ELR (cell line): ENCODE measurements at regions not wholly inside any gene's neighbourhood (a gene's known extent, or its start where the extent isn't known, plus 50 kb on each side); places are given as distances from the start of the nearest gene placed in this dataset.

Experiments used
- DNase-seq: peaks from one replicate; pipeline ENCODE4 v3.0.0-alpha.2; 2015; ENCODE audit warnings: low read depth

GRCh38 chr6:165986311-165986913 is 181.2 kb downstream of the TBXT start:
- DNase-seq, result no peak

- DNase-seq, result no peak
Measured at GRCh38 chr6:165985806-165986299, 181.8 kb downstream of the TBXT start.

DNA sequence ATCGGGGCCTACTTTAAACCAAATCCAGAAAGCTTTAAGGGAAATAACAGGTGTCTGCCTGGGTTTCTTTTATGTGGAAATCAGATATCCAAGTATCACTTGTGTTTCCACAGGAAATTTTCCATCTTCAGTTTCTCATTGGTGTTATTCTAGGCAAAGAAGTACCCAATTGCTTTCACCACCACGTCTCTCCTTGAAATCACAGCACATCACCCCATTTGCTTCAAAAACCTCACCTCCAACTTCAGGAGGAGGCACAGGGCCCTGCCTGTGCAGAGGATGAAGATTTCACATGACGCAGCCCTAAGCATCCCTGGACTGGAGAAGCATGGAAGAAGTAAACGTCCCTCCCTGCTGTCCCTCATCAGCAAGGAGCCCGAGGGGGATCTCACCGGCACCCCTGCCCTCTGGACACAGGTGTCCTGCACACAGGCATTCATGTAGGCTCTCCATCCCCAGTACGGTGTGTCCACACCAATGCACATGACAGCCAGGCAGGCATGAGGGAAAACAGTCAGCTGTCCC is 182.3 kb downstream of the TBXT start:
- DNase-seq, result no peak

- DNase-seq, result no peak
Measured at GRCh38 chr6:165984729-165985275, 182.8 kb downstream of the TBXT start.

DNA sequence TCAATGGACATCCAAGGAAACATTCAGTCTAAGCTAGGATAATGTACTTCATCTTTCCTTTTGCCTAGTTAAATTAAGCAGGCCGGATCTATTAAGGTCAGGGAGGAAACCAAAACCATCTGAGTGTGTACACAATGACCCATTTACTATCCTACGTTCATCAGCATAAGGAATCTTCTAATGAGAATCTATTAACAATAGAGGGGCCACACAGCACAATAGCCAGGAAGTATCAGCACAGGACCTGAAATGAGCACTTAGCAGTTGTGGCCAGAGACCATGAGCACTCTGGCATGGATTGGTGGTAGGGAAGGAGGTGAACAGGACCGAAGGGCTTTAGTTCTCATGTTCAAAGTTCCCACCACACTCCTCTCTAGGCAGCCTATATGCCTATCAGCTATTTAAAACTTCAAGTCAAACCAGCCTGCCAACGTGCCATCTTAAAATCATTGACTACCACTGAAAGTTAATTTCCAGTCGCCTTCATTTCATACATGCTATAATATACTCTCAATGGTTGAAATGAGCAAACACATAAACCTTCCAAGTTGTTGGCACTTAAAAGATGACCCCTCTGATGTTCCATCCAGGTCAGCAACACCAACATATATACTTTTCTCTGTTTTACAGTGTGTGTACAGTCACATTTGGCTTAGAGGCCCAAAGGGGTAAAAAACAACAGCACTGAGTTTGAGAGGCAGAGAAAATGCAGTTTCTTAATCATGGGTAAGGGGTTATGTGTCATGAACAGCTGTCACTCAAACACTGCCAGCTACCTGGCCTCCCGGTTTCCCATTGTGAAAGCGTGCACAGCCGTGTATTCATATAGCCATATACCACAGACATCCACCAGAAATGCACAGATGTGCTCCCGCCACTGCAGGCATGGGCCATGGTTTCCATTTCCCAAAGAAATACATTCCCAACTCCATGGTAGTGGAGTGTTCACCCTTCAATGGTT is 184.3 kb downstream of the TBXT start:
- DNase-seq, result no peak

- no peak for DNase-seq
Measured at GRCh38 chr6:165978476-165978875, 189.2 kb downstream of the TBXT start.

- no peak for DNase-seq
Measured at GRCh38 chr6:165976684-165977083, 191.0 kb downstream of the TBXT start.

GRCh38 chr6:165974817-165975216 is 192.8 kb downstream of the TBXT start:
- no peak for DNase-seq

DNA sequence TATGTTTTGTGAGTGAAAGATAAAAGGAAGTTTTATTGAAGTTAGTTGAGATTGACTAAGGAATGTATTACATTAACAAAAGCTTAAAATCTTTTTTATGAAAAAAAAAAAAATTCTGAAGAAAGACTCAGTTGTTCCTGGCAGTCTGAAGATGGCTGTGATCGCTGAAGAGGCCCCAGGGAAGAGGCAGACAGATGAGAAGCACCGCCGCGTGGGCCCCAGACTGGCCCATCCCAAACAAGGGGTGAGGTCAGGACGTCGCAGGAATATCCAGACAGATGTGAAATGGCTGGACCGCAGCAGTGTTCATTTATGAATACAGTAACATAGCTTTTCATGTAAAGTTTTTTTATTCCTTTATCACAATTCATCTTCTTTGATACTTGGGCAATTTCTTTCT is 194.2 kb downstream of the TBXT start:
- DNase-seq, result no peak

- no peak for DNase-seq
Measured at GRCh38 chr6:165972139-165972802, 195.4 kb downstream of the TBXT start.

DNA sequence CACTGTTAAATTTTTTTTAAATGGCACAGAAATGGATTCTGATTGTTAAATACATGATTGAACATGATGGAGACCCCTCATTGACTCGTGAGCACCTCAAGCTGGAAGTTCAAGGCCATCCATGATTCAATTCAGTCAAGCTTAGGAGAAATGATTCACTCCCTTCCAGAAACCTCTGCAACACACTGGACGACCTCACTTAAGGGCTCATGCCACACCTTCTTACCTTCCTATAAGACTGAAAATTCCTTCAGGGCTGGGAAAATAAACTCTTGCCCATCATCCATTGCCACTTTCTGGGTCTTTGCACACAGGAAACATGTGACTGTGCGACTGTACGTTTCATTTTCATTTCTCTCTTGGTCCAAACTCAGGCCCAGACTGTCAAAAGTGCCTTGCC is 196.4 kb downstream of the TBXT start:
- DNase-seq, result no peak

DNA sequence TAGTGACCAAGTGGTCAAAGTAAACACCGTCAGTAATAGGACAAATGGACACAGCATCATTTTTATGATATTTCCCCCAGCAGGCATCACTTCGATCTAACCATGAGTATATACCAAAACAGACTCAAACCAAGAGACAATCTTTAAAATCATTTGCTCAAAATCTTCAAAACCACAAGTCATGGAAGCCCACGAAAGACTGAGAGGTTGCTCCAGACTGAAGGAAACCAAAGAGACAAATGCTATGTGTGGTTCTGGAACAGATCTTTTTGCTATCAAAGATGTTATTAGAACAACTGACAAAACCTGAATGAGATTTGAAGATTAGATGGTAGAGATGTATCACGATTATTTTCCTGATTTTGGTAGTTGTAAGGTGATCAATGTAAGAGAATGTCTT is 197.7 kb downstream of the TBXT start:
- no peak for DNase-seq

GRCh38 chr6:165969184-165969583 is 198.5 kb downstream of the TBXT start:
- DNase-seq, result no peak

GRCh38 chr6:165968408-165968807 is 199.2 kb downstream of the TBXT start:
- peak; percentile 10 for DNase-seq

- peak; percentile 38 for DNase-seq
Measured at GRCh38 chr6:165967810-165968407, 199.7 kb downstream of the TBXT start.

GRCh38 chr6:165963750-165964149 is 203.9 kb downstream of the TBXT start:
- no peak for DNase-seq

DNA sequence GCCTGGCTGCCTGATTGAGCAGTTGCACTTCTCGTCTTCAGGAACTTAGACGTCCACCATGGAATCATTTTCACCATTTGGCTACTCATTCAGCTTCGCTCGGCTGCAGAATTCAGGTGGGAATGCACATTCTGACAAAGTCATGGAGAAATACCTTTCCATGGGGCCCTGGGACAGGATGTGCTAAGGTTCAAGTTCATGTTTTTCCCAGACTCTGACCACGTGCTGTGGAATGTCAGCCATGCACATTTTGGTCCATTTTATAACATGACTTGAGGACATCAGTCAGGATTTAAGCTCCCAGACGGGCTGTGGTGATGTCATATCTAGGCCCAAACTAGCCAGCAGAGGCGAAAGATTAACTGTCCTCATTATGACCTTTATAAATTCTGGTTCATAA is 205.3 kb downstream of the TBXT start:
- DNase-seq, result no peak

DNA sequence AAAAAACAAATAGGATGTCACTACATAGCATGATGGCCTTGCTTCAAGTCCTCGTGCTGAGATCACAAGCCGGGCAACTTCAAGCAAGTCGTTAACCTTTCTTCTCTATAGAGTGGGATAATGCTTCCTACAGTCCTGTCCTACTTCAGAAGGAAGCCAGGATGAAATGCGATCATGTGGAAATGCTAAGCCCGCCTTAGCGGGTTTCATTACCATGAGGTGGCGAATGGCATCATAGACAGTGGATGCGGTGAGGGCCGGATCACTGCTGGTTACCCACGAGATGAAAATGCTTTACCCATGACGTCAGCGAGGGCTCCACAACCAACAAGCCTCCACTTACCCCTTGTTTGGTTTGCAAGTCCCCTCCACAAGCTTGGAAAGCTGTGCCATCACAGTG is 206.4 kb downstream of the TBXT start:
- no peak for DNase-seq

DNA sequence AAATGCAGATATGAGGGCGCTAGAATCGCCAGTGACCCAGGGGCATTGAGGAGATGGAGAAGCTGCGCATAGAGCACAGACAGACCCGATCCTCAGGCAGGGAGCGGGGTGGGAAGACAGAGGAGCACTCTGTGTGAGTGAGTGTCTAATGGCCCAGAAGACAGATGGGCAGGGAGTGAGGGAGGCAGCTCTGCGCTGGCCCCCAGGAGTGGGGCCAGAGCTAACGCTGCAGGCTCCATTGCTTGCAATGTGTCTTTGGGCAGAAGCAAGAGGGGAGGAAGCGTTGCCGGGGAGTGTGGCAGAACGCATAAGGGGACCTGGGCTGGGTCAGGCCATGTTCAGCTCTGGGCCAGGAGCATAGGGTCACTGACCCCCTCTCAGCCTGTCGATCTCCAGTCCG is 207.0 kb downstream of the TBXT start:
- DNase-seq, result no peak

DNA sequence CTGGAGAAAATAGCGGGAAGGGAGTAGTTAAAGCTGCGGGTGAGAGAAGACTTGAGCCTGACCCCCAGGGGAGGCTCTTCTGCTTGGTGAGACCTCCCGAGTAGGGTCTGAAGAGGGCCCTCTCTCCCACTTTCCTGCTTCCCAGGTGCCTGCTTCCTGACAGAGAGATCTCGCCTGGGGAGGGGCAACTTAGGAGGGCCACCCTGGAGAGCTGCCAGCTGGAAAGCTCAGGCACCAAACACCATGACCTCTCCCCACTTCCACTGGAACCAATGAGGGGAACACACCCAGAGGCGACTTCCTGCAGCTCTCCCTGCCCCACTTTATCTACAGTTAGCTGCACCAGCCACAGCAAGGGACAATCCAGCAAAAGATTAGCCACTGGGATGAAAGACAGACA is 208.0 kb downstream of the TBXT start:
- DNase-seq, result no peak

DNA sequence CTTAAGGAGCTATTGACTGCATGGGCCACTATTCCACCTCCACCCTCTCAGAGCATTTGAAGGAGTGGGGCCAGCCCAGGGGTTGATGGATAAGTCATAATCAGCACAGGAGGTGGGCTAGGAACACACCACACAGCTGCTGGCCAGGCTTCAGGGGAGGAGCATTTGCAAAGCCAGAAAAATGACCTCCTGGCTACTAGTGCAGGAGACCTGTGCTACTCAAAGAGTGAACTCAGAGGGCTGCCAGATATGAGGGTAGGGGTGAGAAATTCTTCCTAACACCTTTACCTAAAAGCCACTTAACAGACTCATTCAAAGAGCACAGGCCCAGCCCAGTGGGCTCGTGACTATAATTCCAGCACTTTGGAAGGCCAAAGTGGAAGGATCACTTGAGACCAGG is 210.8 kb downstream of the TBXT start:
- DNase-seq, result no peak

- no peak for DNase-seq
Measured at GRCh38 chr6:165952514-165952913, 215.1 kb downstream of the TBXT start.
